ENCODE measurements at regions not wholly inside any gene's neighbourhood (a gene's known extent, or its start where the extent isn't known, plus 50 kb on each side); places are given as distances from the start of the nearest gene placed in this dataset.

DNA sequence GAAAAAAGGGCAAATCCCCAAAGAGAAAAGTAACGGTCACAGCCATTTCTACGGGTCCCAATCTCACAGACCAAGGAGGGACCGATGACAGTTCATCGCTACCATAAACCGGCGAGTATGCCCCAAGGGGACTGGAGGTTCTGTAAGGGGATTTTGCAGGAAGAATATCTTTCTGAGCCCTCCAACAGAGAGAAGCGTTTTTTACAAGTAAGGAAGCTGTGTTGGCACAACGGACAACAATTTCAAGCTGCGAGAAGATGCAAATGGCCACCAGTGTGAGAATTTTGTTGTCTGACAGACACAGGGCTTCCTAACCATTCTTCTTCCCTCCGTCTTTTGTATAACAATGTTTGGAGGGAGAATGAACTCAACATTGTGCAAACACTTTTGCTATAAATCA, 1043.1 kb downstream of the ADGRL2 start:
- no peak overlapping the region for H3K4me3 ChIP-seq (ENCODE audit: low read length)
- DNase-seq (ENCODE audit: low read depth): no peak
- TF ChIP-seq, protein P1, sequence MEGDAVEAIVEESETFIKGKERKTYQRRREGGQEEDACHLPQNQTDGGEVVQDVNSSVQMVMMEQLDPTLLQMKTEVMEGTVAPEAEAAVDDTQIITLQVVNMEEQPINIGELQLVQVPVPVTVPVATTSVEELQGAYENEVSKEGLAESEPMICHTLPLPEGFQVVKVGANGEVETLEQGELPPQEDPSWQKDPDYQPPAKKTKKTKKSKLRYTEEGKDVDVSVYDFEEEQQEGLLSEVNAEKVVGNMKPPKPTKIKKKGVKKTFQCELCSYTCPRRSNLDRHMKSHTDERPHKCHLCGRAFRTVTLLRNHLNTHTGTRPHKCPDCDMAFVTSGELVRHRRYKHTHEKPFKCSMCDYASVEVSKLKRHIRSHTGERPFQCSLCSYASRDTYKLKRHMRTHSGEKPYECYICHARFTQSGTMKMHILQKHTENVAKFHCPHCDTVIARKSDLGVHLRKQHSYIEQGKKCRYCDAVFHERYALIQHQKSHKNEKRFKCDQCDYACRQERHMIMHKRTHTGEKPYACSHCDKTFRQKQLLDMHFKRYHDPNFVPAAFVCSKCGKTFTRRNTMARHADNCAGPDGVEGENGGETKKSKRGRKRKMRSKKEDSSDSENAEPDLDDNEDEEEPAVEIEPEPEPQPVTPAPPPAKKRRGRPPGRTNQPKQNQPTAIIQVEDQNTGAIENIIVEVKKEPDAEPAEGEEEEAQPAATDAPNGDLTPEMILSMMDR (conservative IDR thresholded peaks at IDR 0.05; ENCODE audit: low read length): no peak

GRCh38 chr1:82840192-82840591, 1039.5 kb downstream of the ADGRL2 start:
- H3K4me3 ChIP-seq (ENCODE audit: low read length): no peak overlapping the region
- TF ChIP-seq, protein P1 (conservative IDR thresholded peaks at IDR 0.05; ENCODE audit: low read length): no peak
- DNase-seq (ENCODE audit: low read depth): no peak

DNA sequence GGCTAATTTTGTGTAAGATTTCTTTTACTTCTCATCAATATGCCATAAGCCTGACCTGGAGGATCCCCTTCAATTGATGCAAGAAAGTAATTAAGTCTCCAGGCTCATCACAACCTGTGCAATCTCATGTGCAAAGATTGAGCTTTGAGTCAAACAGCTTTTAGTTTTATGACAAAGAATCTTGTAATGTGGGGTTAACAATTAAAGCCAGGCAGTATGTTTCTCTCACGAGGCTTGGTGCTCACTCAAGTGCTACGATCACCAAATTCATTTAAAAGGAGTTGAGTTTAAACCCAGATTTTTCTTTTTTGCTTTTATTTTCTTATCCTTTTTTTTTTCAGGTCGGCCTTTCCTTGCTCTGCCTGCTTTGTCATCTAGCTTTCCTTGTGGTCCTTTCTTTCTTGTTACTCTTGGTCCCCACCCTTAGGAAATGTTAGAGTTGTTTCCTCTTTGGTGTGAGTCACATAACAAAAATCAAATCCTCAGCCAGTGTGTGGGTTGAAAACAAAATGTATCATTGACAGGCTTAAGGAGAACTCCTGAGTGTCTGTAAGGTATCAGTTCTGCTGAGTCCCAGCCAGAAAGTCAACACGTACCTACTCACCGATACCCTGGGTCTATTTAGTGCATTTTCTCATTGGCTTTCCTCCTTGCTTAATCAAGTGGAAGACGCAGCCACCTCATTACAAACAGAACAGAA, 1037.2 kb downstream of the ADGRL2 start:
- peak; percentile 6 for DNase-seq (ENCODE audit: low read depth)
- TF ChIP-seq, protein P1 (conservative IDR thresholded peaks at IDR 0.05; ENCODE audit: low read length): no peak
- H3K4me3 ChIP-seq (ENCODE audit: low read length): no peak overlapping the region

DNA sequence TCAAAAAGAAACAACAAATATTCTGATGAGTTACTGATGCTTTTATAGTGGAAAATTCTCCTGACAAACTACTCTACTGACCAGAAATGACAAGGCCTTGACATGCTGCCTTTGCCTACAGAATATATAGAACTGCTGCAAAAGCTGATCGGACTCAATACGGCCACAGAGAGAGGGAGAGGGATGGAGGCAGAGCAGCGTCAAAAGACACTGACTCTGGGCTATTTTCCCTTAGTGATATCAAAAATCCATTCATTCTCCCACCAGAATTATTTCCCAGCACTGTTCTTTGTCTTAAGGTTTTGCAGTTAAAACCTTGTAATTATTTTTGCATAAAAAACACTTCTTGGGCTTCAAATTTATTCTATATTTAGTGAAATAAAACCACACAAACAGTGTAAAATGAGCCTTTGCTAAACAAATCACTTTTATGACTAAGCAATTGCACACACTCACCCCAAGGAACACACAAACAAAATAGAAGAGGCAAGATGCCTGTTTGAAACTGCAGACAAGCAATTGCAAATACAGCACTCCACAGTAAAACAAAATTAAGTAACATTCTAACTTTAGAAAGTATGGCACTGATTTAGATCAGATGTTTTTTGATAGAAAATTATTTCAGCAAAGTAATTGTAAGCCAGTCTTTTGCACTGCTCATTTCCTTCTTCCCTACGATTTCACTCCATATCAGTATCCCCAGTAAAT, 1036.4 kb downstream of the ADGRL2 start:
- H3K4me3 ChIP-seq (ENCODE audit: low read length): no peak overlapping the region
- TF ChIP-seq, protein P1 (conservative IDR thresholded peaks at IDR 0.05; ENCODE audit: low read length): no peak
- no peak for DNase-seq (ENCODE audit: low read depth)

- TF ChIP-seq, protein P1 (conservative IDR thresholded peaks at IDR 0.05; ENCODE audit: low read length): no peak
- DNase-seq (ENCODE audit: low read depth): no peak
- H3K4me3 ChIP-seq (ENCODE audit: low read length): no peak overlapping the region
Measured at GRCh38 chr1:82836213-82836972, 1035.7 kb downstream of the ADGRL2 start.

DNA sequence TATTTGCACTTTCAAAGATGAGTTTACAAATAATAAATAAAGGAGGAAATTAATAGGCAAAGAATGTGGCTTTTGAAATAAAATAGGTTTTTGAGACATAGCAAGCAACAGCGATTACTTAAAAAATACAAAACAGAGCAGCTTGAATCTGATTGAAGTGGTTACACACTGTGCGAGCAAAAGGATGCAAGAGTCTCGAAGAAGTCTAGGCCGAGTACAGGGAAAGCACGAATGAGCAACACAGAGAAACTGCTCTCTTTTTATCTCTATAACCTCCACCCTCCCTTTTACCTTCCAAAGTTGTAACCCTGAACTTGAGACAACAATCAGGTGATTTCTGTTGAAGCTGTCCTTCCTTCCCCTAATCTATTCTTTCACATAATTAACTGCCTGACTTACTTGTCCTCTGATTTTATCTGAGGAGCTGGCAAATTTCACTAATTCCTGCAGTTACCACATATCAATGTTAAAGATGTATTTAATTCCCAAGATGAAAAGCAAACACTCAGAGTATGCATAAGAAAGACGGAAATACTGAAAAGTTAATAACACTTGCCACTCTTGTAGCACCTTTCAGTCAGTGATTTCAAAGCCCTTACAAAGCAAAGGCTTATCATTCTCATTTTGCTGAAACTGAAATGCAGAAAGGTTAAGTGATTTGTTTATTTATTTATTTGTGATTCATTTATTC, 1030.1 kb downstream of the ADGRL2 start:
- no peak overlapping the region for H3K4me3 ChIP-seq (ENCODE audit: low read length)

More for the DNA sequence above, 1030.1 kb downstream of the ADGRL2 start:
- TF ChIP-seq, protein P1 (conservative IDR thresholded peaks at IDR 0.05; ENCODE audit: low read length): no peak
- no peak for DNase-seq (ENCODE audit: low read depth)
